Fibroblast of gingiva (primary cell): ENCODE measurements at regions not wholly inside any gene's neighbourhood (a gene's known extent, or its start where the extent isn't known, plus 50 kb on each side); places are given as distances from the start of the nearest gene placed in this dataset.

Source experiments
- DNase-seq: peaks from one replicate; pipeline ENCODE4 v3.0.0-alpha.2; 2011; ENCODE audit warnings: low read depth

GRCh38 chr10:58451193-58451889, 61.3 kb upstream of the BICC1 start:
- no peak for DNase-seq

DNA sequence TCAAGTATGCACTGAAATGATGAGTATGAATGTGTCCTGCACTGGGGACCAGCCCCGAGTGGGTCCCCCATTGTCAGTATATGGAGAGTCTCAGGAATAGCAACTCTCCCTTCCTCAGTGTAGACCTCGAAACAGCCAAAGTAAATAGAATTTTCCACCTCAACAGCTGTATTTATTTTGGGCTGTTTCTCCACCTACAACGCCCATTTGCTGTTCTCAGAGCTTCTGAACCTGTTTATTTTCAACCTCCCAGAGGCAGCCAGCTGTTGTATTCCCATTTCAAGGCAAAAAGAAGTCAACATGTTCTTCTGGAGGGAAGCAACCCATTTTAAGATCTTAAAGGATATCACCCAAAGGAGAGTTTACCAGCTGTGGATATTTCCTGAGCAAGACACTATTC, 59.6 kb upstream of the BICC1 start:
- no peak for DNase-seq

DNA sequence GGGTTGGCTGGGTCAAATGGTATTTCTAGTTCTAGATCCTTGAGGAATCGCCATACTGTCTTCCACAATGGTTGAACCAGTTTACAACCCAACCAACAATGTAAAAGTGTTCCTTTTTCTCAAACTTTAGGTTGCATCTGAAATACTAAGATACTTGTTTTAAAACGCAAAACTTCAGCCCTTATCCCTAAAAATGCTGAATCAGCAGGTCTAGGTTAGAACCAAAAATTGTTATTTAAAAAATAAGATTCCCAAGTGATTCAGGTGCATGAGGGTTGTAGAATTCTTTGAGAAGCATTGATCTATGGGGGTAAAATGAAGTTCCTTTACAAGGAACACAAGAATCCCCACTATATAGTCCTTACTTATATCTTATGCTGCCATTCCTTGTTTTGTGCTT, 56.5 kb upstream of the BICC1 start:
- DNase-seq = no peak

GRCh38 chr10:58457761-58458616, 54.7 kb upstream of the BICC1 start:
- DNase-seq = peak; percentile 94

DNA sequence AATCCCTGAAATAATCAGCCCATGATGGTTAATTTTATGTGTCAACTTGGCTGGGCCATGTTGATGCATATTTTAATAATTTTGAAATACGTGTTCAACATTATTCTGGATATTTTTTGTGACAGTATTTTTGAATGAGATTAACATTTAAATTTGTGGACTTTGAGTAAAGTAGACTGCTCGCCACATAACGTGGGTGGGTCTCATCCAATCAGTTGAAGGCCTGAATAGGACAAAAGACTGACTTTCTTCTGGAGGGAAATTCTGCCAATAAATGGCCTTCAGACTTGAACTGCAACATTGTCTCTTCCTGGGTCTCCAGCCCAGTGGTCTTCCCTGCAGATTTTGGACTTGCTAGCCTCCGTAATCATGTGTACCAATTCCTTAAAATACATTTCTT, 53.6 kb upstream of the BICC1 start:
- no peak for DNase-seq

DNA sequence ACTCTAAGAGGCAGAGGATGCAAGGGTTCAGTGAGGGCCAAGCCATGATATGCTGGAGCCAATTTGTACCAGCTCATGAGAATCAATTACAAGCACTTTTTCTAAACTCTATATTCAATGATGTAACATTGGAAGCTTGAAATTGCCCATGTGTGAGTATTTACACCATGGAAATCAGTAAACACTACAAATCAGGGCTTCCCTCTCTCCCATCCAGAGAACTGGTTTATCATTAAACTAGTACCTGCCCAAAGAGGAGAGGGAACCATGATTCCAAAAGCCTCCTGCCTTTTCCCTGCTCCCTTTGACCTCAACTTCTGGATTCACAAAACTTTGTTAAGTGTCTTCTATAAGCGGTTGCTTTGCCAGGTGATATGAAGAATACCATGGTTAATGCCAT, 52.5 kb upstream of the BICC1 start:
- no peak for DNase-seq

DNA sequence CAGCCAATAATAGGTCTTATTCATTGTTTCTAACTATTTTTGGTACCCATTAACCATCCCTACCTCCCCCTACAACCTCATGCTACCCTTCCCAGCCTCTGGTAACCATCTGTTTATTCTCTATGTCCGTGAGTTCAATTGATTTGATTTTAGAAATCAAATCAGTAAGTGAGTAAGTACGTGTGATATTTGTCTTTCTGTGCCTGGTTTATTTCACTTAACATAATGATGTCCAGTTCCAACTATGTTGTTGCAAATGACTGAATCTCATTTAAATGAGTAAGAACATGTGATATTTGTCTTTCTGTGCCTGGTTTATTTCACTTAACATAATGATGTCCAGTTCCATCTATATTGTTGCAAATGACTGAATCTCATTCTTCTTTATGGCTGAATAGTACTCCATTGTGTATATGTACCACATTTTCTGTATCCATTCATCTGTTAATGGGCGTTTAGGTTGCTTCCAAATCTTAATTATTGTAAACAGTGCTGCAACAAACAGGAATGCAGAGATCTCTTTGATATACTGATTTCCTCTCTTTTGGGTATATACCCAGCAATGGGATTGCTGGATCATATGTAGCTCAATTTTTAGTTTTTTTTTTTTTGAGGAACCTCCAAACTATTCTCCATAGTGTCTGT, 49.7 kb upstream of the BICC1 start:
- no peak for DNase-seq
